ENCODE measurements at regions not wholly inside any gene's neighbourhood (a gene's known extent, or its start where the extent isn't known, plus 50 kb on each side); places are given as distances from the start of the nearest gene placed in this dataset.

GRCh38 chr2:100222844-100223243 is 80.5 kb upstream of the AFF3 start:
- TF ChIP-seq CTCF (IDR thresholded peaks at IDR 0.05) (no peak), POLR2A (IDR thresholded peaks at IDR 0.05) (no peak)
